Adrenal gland (tissue), 9 donors: ENCODE measurements at regions not wholly inside any gene's neighbourhood (a gene's known extent, or its start where the extent isn't known, plus 50 kb on each side); places are given as distances from the start of the nearest gene placed in this dataset.
"Not testable (repeated sequence)": the region's sequence is repeated elsewhere in the genome, so short reads cannot be mapped to it uniquely, and the experiment has no call there.

Experiments used
- DNase-seq, 7 donors: peaks; one replicate each; pipeline ENCODE4 v3.0.0-alpha.2; 2019 to 2020
- H3K27ac ChIP-seq, 5 donors: fragments of 200-600 bp; sonication (generic) in 4 of 5; 1 replicate in 3 of 5; 2 replicates in 2 of 5; pipeline versions ENCODE4 v1.5.1 to v1.8.0; 2016 to 2020; ENCODE audit warnings: mild to moderate bottlenecking in 1 of 5
- H3K27me3 ChIP-seq: fragments of 200-600 bp; 2 replicates; pipeline ENCODE4 v1.8.0; 2021
- H3K36me3 ChIP-seq, 2 donors: fragments of 200-600 bp; replicated peaks in 1 of 2; 1 replicate in 1 of 2; 2 replicates in 1 of 2; pipeline versions ENCODE4 v1.5.1 to v1.8.0; 2018 to 2022
- H3K4me1 ChIP-seq, 2 donors: fragments of 200-600 bp; replicated peaks in 1 of 2; 1 replicate in 1 of 2; 2 replicates in 1 of 2; pipeline versions ENCODE4 v1.5.1 to v1.8.0; 2018 to 2021
- H3K4me3 ChIP-seq, 4 donors: fragments of 200-600 bp; sonication (generic) in 3 of 4; one replicate each; pipeline ENCODE4 v1.5.1; 2016 to 2018
- H3K9me3 ChIP-seq, 3 donors: fragments of 200-600 bp; sonication (generic) in 1 of 3; replicated peaks in 1 of 3; 1 replicate in 2 of 3; 2 replicates in 1 of 3; pipeline versions ENCODE4 v1.5.1 to v1.8.0; 2016 to 2021
- POLR2A ChIP-seq, 2 donors: fragments of 450-650 bp; IDR thresholded peaks; one replicate each; pipeline ENCODE4 v1.6.1; 2017; ENCODE audit warnings: antibody characterized with exemption in 2 of 2, mild to moderate bottlenecking in 2 of 2, moderate library complexity in 1 of 2
- WGBS, 4 donors: extraction: QIAGEN DNeasy Blood & Tissue Kit in 2 of 4; methylation state at CpG; one replicate each; pipeline versions ENCODE4 v1.1.5 to v1.1.7; 2013 to 2017; 5-methylcytosine and 5-hydroxymethylcytosine counted together
- intact Hi-C, 2 donors: fragments of 100-400 bp; cut with DNase I; formaldehyde crosslinking; loops; one replicate each; pipeline versions ENCODE4 v1.14.1 to v1.15.0; 2022 to 2023
- TF ChIP-seq, protein P1 (sequence below), 6 experiments: fragments of 450-650 bp in 4 of 6; fragments of 200-600 bp in 2 of 6; sonication (generic) in 1 of 6; IDR thresholded peaks; 1 replicate in 5 of 6; 2 replicates in 1 of 6; pipeline versions ENCODE4 v1.5.1 to v1.8.0; 2016 to 2021; ENCODE audit warnings: antibody characterized with exemption in 6 of 6, mild to moderate bottlenecking in 2 of 6, moderate library complexity in 1 of 6
- donor health status: healthy with polysubstance abuse.
- donor health status: Bipolar disorder and iron deficiency.
- donor health status: DM: yes; HTN: yes; CAD: no.
- donor health status: DM: no; HTN: no; CAD: no.
- donor health status: DM: no; HTN: no; CAD: no.

DNA sequence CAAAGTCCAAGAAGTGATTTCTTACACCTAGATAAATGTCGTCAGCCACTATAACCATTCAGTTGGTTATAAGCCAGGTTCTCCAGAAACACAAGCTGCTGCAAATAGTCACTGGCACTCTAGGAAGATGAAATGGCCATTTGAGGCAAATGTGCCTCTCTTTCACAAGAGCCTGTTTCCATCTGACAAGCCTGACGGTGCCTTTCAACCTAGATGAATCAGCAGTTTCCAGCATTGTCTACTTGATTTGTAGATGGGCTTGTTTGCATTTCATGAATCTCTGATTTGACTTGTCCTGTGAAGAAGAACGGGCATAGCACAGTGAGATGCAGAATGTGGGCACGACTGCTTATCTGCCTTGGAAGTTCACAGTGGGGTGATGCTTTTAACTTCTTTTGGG, 327.2 kb downstream of the LMO7 start:
- DNase-seq = no peak
- intact Hi-C loops = no loop called here

DNA sequence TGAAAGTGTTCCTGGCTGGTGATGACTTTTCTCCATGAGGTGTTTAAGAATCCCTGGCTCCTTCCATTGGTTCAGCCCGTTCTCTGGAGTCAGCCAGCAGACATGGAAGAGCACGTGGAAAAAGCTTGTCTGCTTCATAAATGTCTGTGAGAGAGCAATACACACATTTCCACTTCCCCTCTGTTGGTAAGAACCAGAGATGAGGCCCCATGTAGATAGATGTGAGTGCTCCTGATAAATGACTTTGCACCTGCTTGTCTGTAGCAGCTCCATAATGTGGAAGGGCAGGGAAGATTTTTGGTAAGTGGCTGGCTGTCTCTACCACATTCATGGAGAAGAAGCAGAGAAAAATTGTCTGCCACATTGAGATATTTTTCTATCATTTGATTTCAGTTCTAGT, 325.8 kb downstream of the LMO7 start:
- Histone ChIP-seq H3K4me1 (no peaks in the 10 kb centered on the region), H3K27me3 (no peaks in the 10 kb centered on the region), H3K4me3 (no peak overlapping the region), H3K36me3 (no peaks in the 10 kb centered on the region), H3K9me3 (no peaks in the 10 kb centered on the region), H3K27ac (no peak overlapping the region)
- TF ChIP-seq, protein P1, sequence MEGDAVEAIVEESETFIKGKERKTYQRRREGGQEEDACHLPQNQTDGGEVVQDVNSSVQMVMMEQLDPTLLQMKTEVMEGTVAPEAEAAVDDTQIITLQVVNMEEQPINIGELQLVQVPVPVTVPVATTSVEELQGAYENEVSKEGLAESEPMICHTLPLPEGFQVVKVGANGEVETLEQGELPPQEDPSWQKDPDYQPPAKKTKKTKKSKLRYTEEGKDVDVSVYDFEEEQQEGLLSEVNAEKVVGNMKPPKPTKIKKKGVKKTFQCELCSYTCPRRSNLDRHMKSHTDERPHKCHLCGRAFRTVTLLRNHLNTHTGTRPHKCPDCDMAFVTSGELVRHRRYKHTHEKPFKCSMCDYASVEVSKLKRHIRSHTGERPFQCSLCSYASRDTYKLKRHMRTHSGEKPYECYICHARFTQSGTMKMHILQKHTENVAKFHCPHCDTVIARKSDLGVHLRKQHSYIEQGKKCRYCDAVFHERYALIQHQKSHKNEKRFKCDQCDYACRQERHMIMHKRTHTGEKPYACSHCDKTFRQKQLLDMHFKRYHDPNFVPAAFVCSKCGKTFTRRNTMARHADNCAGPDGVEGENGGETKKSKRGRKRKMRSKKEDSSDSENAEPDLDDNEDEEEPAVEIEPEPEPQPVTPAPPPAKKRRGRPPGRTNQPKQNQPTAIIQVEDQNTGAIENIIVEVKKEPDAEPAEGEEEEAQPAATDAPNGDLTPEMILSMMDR (IDR thresholded peaks at IDR 0.05) = no peak
- no peak for TF ChIP-seq POLR2A (IDR thresholded peaks at IDR 0.05)
- no peak for DNase-seq
- WGBS, 4 donors = 57 to 67% (median 60%) methylated on average over 2 of the region's 2 CpGs
- intact Hi-C loops = no loop called here

More for the DNA sequence above, 327.2 kb downstream of the LMO7 start:
- TF ChIP-seq POLR2A (IDR thresholded peaks at IDR 0.05) = no peak
- TF ChIP-seq, protein P1 (IDR thresholded peaks at IDR 0.05) = no peak
- Histone ChIP-seq H3K27me3 (no peaks in the 10 kb centered on the region), H3K4me3 (no peak overlapping the region), H3K4me1 (no peaks in the 10 kb centered on the region), H3K9me3 (no peaks in the 10 kb centered on the region), H3K36me3 (no peaks in the 10 kb centered on the region), H3K27ac (no peak overlapping the region)
- WGBS, 4 donors = 41 to 64% (median 53%) methylated on average over 4 of the region's 4 CpGs

DNA sequence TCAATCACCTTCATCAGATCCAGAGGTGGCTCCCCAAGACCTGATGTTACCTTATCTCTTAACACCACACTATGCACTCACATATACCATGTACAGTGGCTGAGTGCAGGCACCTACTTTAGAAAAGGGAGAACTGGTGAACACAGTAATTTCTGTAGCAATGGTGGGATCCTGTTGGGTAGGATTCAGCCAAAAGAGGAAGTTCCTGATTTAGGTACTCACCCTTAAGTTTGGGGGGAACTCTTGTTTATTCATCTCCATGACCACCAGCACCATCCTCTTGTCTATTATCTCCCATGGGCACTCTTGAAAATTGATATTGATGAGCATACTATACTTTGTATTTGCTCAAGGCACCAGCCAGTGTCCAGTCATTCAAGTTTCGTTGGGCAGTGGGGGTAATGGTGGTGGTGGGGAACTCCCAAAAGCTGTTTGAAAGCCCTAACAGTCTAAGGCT, 324.4 kb downstream of the LMO7 start:
- no peaks in the 10 kb centered on the region for H3K27me3 ChIP-seq

DNA sequence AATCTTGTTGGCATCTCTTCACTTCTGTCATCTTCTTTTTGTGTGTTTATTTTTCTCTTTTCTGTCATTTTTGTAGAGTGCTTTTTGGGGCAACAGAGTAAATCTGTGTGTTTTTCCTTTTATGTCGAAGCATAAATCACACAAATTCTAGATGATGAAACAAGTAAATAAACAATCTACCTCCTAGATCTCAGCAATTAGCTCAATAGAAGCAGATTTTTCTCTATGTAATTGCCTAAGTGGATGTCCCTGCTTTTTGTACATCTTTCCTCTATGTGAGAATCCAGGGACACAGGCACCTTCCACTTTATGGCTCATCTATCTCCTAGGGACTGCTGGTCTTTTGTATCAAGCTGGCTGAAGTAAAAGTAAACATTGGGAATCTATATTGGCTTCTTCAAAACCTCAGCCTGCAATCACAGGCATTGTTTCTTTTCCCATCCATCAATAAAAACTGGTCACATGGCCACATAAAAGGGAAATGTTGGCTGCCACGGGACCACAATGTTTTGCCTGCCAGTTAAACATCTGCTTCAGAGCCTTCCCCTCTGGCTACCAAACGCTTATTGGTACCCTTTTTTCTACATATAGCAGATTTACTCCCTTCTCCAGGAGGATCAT, 323.8 kb downstream of the LMO7 start:
- H3K9me3 ChIP-seq = no peaks in the 10 kb centered on the region
- H3K4me3 ChIP-seq = no peak overlapping the region
- H3K4me1 ChIP-seq = no peaks in the 10 kb centered on the region
- 34 to 46% (median 42%) methylated on average over 3 of the region's 3 CpGs for WGBS, 4 donors
- H3K36me3 ChIP-seq = no peaks in the 10 kb centered on the region
- no peak overlapping the region for H3K27ac ChIP-seq
- H3K27me3 ChIP-seq = no peaks in the 10 kb centered on the region
- intact Hi-C loops = no loop called here
- no peak for DNase-seq
- TF ChIP-seq POLR2A (IDR thresholded peaks at IDR 0.05) = no peak
- TF ChIP-seq, protein P1 (IDR thresholded peaks at IDR 0.05) = no peak

More for the DNA sequence above, 324.4 kb downstream of the LMO7 start:
- Histone ChIP-seq H3K4me1 (no peaks in the 10 kb centered on the region), H3K27ac (no peak overlapping the region), H3K36me3 (no peaks in the 10 kb centered on the region), H3K9me3 (no peaks in the 10 kb centered on the region), H3K4me3 (no peak overlapping the region)
- intact Hi-C loops = no loop called here
- DNase-seq = no peak
- 45 to 60% (median 58%) methylated on average over 1 of the region's 1 CpG for WGBS, 4 donors
- TF ChIP-seq POLR2A (IDR thresholded peaks at IDR 0.05) = no peak

DNA sequence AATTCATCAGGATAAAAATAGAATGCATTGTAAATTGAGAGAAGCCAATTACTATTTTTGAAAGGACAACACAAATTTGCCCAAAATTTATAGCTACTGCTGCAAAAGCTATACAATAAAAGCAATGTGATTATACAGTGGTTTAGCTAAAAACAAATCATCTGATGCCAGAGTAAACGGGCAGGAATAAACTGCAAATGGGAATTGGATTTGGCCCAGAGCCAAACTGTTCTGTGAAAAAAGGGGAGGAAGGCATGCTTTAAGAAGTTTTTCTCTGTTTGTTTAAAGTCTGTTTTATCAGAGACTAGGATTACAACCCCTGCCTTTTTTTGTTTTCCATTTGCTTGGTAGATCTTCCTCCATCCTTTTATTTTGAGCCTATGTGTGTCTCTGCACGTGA, 317.5 kb downstream of the LMO7 start:
- H3K9me3 ChIP-seq, H3K27me3 ChIP-seq, DNase-seq, intact Hi-C loops, H3K36me3 ChIP-seq, H3K4me1 ChIP-seq, H3K4me3 ChIP-seq, H3K27ac ChIP-seq: not testable (repeated sequence)
- WGBS, 4 donors = 48 to 53% (median 48%) methylated on average over 2 of the region's 2 CpGs
